ENCODE measurements at regions not wholly inside any gene's neighbourhood (a gene's known extent, or its start where the extent isn't known, plus 50 kb on each side); places are given as distances from the start of the nearest gene placed in this dataset.

- H3K4me2 ChIP-seq (ENCODE audit: insufficient read depth, low read length): no peak overlapping the region
- no peaks in the 10 kb centered on the region for H3K9me1 ChIP-seq (replicated peaks; ENCODE audit: control insufficient read depth, extremely low read depth, insufficient read depth, low read length)
- intact Hi-C loops (cut with micrococcal nuclease) (no loop called here), dilution Hi-C loops (cut with MboI; ENCODE audit: extremely low pct_ligation_motif_present, low sequenced_read_pairs) (no loop called here)
- CTCF ChIA-PET: no interaction called here
- no peak overlapping the region for H3K27ac ChIP-seq (ENCODE audit: insufficient read depth, low read depth, low read length)
- H3K36me3 ChIP-seq (ENCODE audit: control insufficient read depth in 2 of 2, extremely low read depth in 1 of 2, insufficient read depth in 2 of 2, low read length in 2 of 2): no peaks in the 10 kb centered on the region
- H3K79me2 ChIP-seq (ENCODE audit: control insufficient read depth, insufficient read depth, low read length): no peaks in the 10 kb centered on the region
- H4K20me1 ChIP-seq (replicated peaks; ENCODE audit: control insufficient read depth, extremely low read depth, insufficient read depth, low read length): no peaks in the 10 kb centered on the region
- H3K27me3 ChIP-seq (ENCODE audit: control insufficient read depth in 2 of 2, insufficient read depth in 2 of 2, low read length in 2 of 2): no peaks in the 10 kb centered on the region
- no peak overlapping the region for H3K9ac ChIP-seq (replicated peaks; ENCODE audit: extremely low read depth, insufficient read depth, low read length)
- TF ChIP-seq EZH2 (IDR thresholded peaks at IDR 0.05; ENCODE audit: borderline replicate concordance, low read depth, low read length, severe bottlenecking): no peak
- TF ChIP-seq POLR2AphosphoS5 (IDR thresholded peaks at IDR 0.05; ENCODE audit: insufficient read depth, low read depth, low read length): no peak
- TF ChIP-seq JUN (IDR thresholded peaks at IDR 0.05; ENCODE audit: borderline replicate concordance, insufficient read depth, insufficient read length, low read depth): no peak
- no peak for TF ChIP-seq FOS (IDR thresholded peaks at IDR 0.05; ENCODE audit: borderline replicate concordance, insufficient read depth, low read length)
- no peak for TF ChIP-seq GATA2 (IDR thresholded peaks at IDR 0.05; ENCODE audit: insufficient read depth, insufficient read length, low read depth, low read length)
- no peak for TF ChIP-seq POLR2A (IDR thresholded peaks at IDR 0.05; ENCODE audit: low read depth, low read length)
- TF ChIP-seq CTCF (IDR thresholded peaks at IDR 0.05; ENCODE audit: extremely low read depth in 1 of 2, insufficient read depth in 1 of 2, low read depth in 1 of 2, low read length in 2 of 2): no peak
- TF ChIP-seq MAX (IDR thresholded peaks at IDR 0.05; ENCODE audit: insufficient read depth, insufficient read length): no peak
- no peak for TF ChIP-seq MYC (IDR thresholded peaks at IDR 0.05; ENCODE audit: low read depth, low read length)
- H2AFZ ChIP-seq (ENCODE audit: low read depth, low read length): no peak overlapping the region
- no TSS peak for BruUV-seq (replicated peaks)
- FAIRE-seq (no peak), DNase-seq (ENCODE audit: low read depth, low spot score) (no peak)
- H3K4me3 ChIP-seq (replicated peaks in 1 of 3; ENCODE audit: insufficient read depth in 1 of 3, low read depth in 1 of 3, low read length in 3 of 3): no peak overlapping the region
- POLR2A ChIA-PET: no interaction called here
- H3K9me3 ChIP-seq (replicated peaks; ENCODE audit: control insufficient read depth, insufficient read depth, low read length): no peaks in the 10 kb centered on the region
- H3K4me1 ChIP-seq (ENCODE audit: control insufficient read depth, extremely low read depth, insufficient read depth, low read length): no peaks in the 10 kb centered on the region
Observed at GRCh38 chr11:80085563-80085962, 644.7 kb upstream of the TENM4 start.
